GM12865 (cell line): ENCODE measurements at regions not wholly inside any gene's neighbourhood (a gene's known extent, or its start where the extent isn't known, plus 50 kb on each side); places are given as distances from the start of the nearest gene placed in this dataset.

Experiments used
- DNase-seq: peaks from one replicate; pipeline ENCODE4 v3.0.0; 2010; ENCODE audit warnings: low read depth
- H3K4me3 ChIP-seq: 2 replicates; pipeline ENCODE4 v1.5.1; 2011; ENCODE audit warnings: mild to moderate bottlenecking, low read depth, low read length, control low read depth
- TF ChIP-seq, protein P1 (sequence below): IDR thresholded peaks from 2 replicates; pipeline ENCODE4 v1.5.1; 2011; ENCODE audit warnings: low read length, control low read depth, low read depth, inconsistent platforms; ENCODE audit not compliant: insufficient read depth; ENCODE audit errors: missing control alignments

DNA sequence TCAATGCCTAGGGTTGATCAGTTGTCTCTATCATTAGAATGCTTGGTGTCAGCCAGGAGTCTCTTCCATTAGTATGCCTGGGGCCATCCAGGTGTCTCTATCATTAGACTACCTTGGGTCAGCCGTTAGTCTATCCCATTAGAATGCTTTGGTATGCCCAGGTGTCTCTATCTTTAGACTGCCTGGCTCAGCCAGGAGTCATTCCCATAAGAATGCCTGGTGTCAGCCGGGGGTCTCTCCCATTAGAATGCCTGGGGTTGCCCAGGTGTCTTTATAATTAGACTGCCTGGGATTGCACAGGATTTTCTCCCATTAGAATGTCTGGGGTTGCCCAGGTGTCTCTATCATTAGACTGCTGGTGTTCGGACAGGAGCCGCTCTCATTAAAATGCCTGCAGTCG is 1442.9 kb downstream of the UQCRFS1 start:
- DNase-seq, result no peak
- no peak overlapping the region for H3K4me3 ChIP-seq
- TF ChIP-seq, protein P1, sequence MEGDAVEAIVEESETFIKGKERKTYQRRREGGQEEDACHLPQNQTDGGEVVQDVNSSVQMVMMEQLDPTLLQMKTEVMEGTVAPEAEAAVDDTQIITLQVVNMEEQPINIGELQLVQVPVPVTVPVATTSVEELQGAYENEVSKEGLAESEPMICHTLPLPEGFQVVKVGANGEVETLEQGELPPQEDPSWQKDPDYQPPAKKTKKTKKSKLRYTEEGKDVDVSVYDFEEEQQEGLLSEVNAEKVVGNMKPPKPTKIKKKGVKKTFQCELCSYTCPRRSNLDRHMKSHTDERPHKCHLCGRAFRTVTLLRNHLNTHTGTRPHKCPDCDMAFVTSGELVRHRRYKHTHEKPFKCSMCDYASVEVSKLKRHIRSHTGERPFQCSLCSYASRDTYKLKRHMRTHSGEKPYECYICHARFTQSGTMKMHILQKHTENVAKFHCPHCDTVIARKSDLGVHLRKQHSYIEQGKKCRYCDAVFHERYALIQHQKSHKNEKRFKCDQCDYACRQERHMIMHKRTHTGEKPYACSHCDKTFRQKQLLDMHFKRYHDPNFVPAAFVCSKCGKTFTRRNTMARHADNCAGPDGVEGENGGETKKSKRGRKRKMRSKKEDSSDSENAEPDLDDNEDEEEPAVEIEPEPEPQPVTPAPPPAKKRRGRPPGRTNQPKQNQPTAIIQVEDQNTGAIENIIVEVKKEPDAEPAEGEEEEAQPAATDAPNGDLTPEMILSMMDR, result no peak

DNA sequence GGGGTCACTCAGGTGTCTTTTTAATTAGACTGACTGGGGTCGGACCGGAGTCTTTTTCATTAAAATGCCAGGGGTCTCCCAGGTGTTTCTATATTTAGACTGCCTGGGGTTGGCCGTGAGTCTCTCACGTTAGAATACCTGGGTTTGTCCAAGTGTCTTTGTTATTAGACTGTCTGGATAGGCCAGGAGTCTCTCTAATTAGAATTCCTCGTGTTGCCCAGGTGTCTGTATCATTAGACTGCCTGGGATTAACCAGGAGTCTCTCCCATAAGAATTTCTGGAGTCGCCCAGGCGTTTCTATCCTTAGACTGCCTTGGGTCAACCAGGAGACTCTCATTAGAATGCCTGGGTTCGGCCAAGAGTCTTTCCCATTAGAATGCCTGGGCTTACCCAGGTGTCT is 1445.7 kb downstream of the UQCRFS1 start:
- no peak for DNase-seq
- TF ChIP-seq, protein P1, result no peak
- no peak overlapping the region for H3K4me3 ChIP-seq

DNA sequence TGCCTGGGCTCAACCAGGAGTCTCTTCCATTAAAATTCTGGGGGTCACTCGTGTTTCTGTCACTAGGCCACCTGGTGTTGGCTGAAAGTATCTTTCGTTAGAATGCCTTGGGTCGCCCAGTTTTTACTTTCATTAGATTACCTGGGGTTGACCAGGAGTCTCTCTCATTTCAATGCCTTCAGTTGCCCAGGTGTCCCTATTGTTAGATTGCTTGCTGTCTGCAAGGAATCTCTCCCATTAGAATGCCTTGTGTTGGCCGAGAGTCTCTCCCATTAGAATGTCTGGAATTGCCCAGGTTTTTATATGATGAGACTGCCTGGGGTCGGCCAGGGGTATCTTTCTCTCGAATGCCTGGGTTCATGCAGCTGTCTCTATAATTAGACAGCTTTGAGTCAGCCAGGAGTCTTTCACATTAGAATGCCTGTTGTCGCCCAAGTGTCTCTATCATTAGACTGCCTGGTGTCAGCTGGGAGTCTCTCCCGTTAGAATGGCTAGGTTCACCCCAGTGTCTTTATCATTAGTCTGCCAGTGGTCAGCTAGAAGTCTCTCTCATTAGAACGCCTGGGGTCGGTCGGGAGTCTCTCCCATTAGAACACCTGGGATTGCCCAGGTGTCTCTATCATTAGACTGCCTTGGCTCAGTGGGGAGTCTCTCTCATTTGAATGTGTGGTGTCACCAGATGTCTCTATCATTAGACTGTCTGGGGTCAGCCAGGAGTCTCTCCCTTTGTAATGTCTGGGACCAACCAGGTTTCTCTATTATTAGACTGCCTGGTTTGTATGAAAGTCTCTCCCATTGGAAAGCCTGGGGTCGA is 1446.8 kb downstream of the UQCRFS1 start:
- TF ChIP-seq, protein P1, result no peak
- DNase-seq, result no peak
- no peak overlapping the region for H3K4me3 ChIP-seq

DNA sequence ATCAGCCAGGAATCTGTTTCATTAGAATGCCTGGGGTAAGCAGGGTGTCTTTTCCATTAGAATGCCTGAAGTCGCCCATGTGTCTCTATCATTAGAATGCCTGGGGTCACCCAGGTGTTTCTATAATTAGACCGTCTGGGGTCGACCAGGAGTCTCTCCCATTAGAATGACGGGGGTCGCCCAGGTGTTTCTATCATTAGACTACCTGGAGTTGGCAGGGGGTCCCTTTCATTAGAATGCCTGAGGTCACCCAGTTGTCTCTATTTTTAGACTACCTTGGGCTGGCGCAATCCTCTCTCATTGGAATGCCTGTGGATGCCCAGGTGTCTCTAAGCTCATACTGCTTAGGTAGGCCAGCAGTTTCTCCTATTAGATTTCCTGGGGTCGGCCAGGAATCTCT is 1447.6 kb downstream of the UQCRFS1 start:
- H3K4me3 ChIP-seq, result no peak overlapping the region
- DNase-seq, result no peak
- TF ChIP-seq, protein P1, result no peak

DNA sequence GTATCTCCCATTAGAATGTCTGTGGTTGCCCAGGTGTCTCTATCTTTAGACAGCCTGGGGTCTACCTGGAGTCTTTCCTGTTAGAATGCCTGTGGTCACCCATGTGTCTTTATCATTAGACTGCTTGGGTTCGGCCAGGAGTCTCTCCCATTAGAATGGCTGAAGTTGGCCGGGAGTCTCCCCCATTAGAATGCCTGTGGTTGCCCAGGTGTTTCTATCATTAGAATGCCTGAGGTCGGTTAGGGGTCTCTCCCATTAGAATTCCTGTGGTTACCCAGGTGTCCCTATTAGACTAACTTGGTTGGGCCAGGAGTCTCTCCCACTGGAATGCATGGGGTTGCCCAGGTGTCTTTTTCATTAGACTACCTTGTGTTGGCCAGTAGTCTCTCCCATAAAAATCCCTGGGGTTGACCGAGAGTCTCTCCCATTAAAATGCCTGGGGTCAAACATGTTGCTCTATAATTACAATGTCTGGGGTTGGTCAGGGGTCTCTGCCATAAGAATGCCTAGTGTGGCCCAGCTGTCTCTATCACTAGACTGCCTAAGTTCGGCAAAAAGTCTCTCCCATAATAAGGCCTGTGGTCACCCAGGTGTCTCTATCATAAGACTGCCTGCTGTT is 1448.7 kb downstream of the UQCRFS1 start:
- TF ChIP-seq, protein P1, result no peak

DNA sequence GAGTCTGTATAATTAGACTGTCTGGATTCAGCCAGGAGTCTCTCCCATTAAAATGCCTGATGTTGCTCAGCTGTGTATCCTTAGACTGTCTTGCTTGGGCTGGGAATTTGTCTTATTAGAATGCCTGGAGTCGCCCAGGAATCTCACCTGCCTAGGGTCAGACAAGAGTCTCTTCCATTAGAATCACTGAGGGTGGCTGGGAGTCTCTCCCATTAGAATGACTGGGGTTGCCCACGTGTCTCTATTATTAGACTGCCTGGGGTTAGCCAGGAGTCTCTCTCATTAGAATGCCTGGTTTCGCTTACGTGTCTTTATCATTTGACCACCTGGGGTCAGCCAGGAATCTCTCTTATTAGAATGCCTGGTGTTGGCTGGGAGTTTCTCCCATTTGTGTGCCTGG is 1450.0 kb downstream of the UQCRFS1 start:
- TF ChIP-seq, protein P1, result no peak
- no peak overlapping the region for H3K4me3 ChIP-seq

More for the DNA sequence above, 1448.7 kb downstream of the UQCRFS1 start:
- H3K4me3 ChIP-seq, result no peak overlapping the region
- DNase-seq, result no peak

More for the DNA sequence above, 1450.0 kb downstream of the UQCRFS1 start:
- no peak for DNase-seq
